HCT116 (cell line): ENCODE measurements at regions not wholly inside any gene's neighbourhood (a gene's known extent, or its start where the extent isn't known, plus 50 kb on each side); places are given as distances from the start of the nearest gene placed in this dataset.

ENCODE experiments used
- EGR1 ChIP-seq: IDR thresholded peaks from 2 replicates; pipeline ENCODE4 v1.6.1; 2012; ENCODE audit warnings: low read depth
- POLR2A ChIP-seq: IDR thresholded peaks from 2 replicates; pipeline ENCODE4 v1.7.0; 2011; ENCODE audit warnings: borderline replicate concordance; ENCODE audit not compliant: insufficient read depth, insufficient read length; ENCODE audit errors: extremely low read depth
- TCF7L2 ChIP-seq: IDR thresholded peaks from 2 replicates; pipeline ENCODE4 v1.7.0; 2011; ENCODE audit warnings: borderline replicate concordance, inconsistent platforms; ENCODE audit not compliant: insufficient read depth, insufficient read length; ENCODE audit errors: extremely low read depth
- YY1 ChIP-seq: IDR thresholded peaks from 2 replicates; pipeline ENCODE4 v1.6.1; 2011; ENCODE audit warnings: low read length, low read depth, moderate library complexity, mild to moderate bottlenecking; ENCODE audit not compliant: insufficient replicate concordance; ENCODE audit errors: extremely low read depth
- ZFX ChIP-seq: fragments of 450-650 bp; IDR thresholded peaks from 2 replicates; pipeline ENCODE4 v1.6.1; 2017
- TF ChIP-seq, protein P1 (sequence below), 3 experiments: fragments of 200-600 bp in 1 of 3; sonication (generic) in 1 of 3; IDR thresholded peaks in 2 of 3; conservative IDR thresholded peaks in 1 of 3; 2 replicates each; pipeline ENCODE4 v1.5.1; 2012 to 2017; ENCODE audit warnings: low read depth in 2 of 3, low read length in 2 of 3, antibody characterized with exemption in 1 of 3, borderline replicate concordance in 1 of 3, control low read depth in 1 of 3, mild to moderate bottlenecking in 1 of 3, mixed read lengths in 1 of 3, mixed run types in 1 of 3, moderate library complexity in 1 of 3; ENCODE audit not compliant: insufficient read depth in 1 of 3

DNA sequence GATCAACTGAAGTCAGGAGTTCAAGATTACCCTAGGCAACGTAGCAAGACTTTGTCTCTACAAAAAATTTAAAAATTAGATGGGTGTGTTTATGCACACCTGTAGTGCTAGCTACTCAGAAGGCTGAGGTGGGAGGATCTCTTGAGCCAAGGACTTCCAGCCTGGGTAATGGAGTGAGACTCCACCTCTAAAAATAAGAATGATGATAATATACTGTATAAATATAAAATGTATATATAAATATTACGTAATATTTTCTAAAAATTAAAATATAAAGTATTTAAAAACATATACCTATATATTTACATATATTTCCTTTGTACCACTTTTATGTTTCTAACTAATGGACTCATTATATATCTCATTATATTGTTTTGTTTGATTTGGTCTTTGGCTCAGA lies 409.5 kb upstream of the REG3G start:
- TF ChIP-seq POLR2A, result no peak
- TF ChIP-seq, protein P1, sequence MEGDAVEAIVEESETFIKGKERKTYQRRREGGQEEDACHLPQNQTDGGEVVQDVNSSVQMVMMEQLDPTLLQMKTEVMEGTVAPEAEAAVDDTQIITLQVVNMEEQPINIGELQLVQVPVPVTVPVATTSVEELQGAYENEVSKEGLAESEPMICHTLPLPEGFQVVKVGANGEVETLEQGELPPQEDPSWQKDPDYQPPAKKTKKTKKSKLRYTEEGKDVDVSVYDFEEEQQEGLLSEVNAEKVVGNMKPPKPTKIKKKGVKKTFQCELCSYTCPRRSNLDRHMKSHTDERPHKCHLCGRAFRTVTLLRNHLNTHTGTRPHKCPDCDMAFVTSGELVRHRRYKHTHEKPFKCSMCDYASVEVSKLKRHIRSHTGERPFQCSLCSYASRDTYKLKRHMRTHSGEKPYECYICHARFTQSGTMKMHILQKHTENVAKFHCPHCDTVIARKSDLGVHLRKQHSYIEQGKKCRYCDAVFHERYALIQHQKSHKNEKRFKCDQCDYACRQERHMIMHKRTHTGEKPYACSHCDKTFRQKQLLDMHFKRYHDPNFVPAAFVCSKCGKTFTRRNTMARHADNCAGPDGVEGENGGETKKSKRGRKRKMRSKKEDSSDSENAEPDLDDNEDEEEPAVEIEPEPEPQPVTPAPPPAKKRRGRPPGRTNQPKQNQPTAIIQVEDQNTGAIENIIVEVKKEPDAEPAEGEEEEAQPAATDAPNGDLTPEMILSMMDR (IDR thresholded peaks at IDR 0.05 in 2 of 3, conservative IDR thresholded peaks at IDR 0.05 in 1 of 3; ENCODE audit: borderline replicate concordance in 1 of 3, insufficient read depth in 1 of 3, low read depth in 2 of 3, low read length in 2 of 3), result no peak
- no peak for TF ChIP-seq YY1
- TF ChIP-seq TCF7L2, result no peak
- no peak for TF ChIP-seq EGR1
- no peak for TF ChIP-seq ZFX
